ENCODE measurements at regions not wholly inside any gene's neighbourhood (a gene's known extent, or its start where the extent isn't known, plus 50 kb on each side); places are given as distances from the start of the nearest gene placed in this dataset.

GRCh38 chr18:70659036-70659925 is 370.4 kb downstream of the SOCS6 start:
- ChIA-PET POLR2A (no interaction called here), CTCF (no interaction called here)
- Mint-ChIP-seq H3K9me3 (peaks cover 88% of the 10 kb centered on the region), H3K4me3 (no peak overlapping the region), H3K4me1 (no peaks in the 10 kb centered on the region), H3K36me3 (peaks cover 57% of the 10 kb centered on the region), H3K27me3 (ENCODE audit: low read depth) (peaks cover 2% of the 10 kb centered on the region), H3K27ac (no peak overlapping the region)
- ATAC-seq (no peak), DNase-seq (ENCODE audit: low spot score) (no peak)
- TF ChIP-seq, protein P1, sequence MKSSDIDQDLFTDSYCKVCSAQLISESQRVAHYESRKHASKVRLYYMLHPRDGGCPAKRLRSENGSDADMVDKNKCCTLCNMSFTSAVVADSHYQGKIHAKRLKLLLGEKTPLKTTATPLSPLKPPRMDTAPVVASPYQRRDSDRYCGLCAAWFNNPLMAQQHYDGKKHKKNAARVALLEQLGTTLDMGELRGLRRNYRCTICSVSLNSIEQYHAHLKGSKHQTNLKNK (CRISPR knock-in tag; IDR thresholded peaks at IDR 0.05), result no peak
- no peak for TF ChIP-seq NR3C1 (CRISPR knock-in tag; conservative IDR thresholded peaks at IDR 0.05; ENCODE audit: low read depth)
- TF ChIP-seq, protein P2, sequence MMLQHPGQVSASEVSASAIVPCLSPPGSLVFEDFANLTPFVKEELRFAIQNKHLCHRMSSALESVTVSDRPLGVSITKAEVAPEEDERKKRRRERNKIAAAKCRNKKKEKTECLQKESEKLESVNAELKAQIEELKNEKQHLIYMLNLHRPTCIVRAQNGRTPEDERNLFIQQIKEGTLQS (CRISPR knock-in tag; conservative IDR thresholded peaks at IDR 0.05), result no peak
- TF ChIP-seq EMX1 (CRISPR knock-in tag; IDR thresholded peaks at IDR 0.05), result no peak
- TF ChIP-seq ZNF263 (CRISPR knock-in tag; IDR thresholded peaks at IDR 0.05; ENCODE audit: low read depth), result no peak
- TF ChIP-seq ZNF532 (CRISPR knock-in tag; IDR thresholded peaks at IDR 0.05; ENCODE audit: borderline replicate concordance), result no peak
- TF ChIP-seq ZNF416 (CRISPR knock-in tag; IDR thresholded peaks at IDR 0.05), result no peak
- TF ChIP-seq, protein P3, sequence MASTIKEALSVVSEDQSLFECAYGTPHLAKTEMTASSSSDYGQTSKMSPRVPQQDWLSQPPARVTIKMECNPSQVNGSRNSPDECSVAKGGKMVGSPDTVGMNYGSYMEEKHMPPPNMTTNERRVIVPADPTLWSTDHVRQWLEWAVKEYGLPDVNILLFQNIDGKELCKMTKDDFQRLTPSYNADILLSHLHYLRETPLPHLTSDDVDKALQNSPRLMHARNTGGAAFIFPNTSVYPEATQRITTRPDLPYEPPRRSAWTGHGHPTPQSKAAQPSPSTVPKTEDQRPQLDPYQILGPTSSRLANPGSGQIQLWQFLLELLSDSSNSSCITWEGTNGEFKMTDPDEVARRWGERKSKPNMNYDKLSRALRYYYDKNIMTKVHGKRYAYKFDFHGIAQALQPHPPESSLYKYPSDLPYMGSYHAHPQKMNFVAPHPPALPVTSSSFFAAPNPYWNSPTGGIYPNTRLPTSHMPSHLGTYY (CRISPR knock-in tag; IDR thresholded peaks at IDR 0.05), result no peak
- TF ChIP-seq FOXJ3 (CRISPR knock-in tag; IDR thresholded peaks at IDR 0.05; ENCODE audit: borderline replicate concordance), result no peak

GRCh38 chr18:70653671-70654070 is 364.8 kb downstream of the SOCS6 start:
- Mint-ChIP-seq H3K4me1 (no peaks in the 10 kb centered on the region), H3K4me3 (no peak overlapping the region), H3K9me3 (peaks cover 81% of the 10 kb centered on the region), H3K27me3 (ENCODE audit: low read depth) (peaks cover 4% of the 10 kb centered on the region; the same call in 1 of the 2 replicates), H3K36me3 (peaks cover 54% of the 10 kb centered on the region), H3K27ac (no peak overlapping the region)
- DNase-seq (ENCODE audit: low spot score) (no peak), ATAC-seq (no peak)
- TF ChIP-seq ZNF263 (CRISPR knock-in tag; IDR thresholded peaks at IDR 0.05; ENCODE audit: low read depth) (no peak), GABPB1 (CRISPR knock-in tag; IDR thresholded peaks at IDR 0.05) (no peak)
- CTCF ChIA-PET, result no interaction called here
- POLR2A ChIA-PET, result no interaction called here

GRCh38 chr18:70650878-70651277 is 362.0 kb downstream of the SOCS6 start:
- Mint-ChIP-seq H3K4me3 (no peak overlapping the region), H3K4me1 (no peaks in the 10 kb centered on the region), H3K36me3 (peaks cover 59% of the 10 kb centered on the region), H3K27ac (no peak overlapping the region), H3K27me3 (ENCODE audit: low read depth) (peaks cover 4% of the 10 kb centered on the region; the same call in 1 of the 2 replicates), H3K9me3 (peaks cover 77% of the 10 kb centered on the region)
- CTCF ChIA-PET, result no interaction called here
- TF ChIP-seq, protein P4, sequence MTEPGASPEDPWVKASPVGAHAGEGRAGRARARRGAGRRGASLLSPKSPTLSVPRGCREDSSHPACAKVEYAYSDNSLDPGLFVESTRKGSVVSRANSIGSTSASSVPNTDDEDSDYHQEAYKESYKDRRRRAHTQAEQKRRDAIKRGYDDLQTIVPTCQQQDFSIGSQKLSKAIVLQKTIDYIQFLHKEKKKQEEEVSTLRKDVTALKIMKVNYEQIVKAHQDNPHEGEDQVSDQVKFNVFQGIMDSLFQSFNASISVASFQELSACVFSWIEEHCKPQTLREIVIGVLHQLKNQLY (CRISPR knock-in tag; IDR thresholded peaks at IDR 0.05), result no peak
- no peak for TF ChIP-seq SMAD3 (CRISPR knock-in tag; IDR thresholded peaks at IDR 0.05; ENCODE audit: borderline replicate concordance)
- ATAC-seq, result no peak
- POLR2A ChIA-PET, result no interaction called here
- no peak for DNase-seq (ENCODE audit: low spot score)
